ENCODE measurements at regions not wholly inside any gene's neighbourhood (a gene's known extent, or its start where the extent isn't known, plus 50 kb on each side); places are given as distances from the start of the nearest gene placed in this dataset.

DNA sequence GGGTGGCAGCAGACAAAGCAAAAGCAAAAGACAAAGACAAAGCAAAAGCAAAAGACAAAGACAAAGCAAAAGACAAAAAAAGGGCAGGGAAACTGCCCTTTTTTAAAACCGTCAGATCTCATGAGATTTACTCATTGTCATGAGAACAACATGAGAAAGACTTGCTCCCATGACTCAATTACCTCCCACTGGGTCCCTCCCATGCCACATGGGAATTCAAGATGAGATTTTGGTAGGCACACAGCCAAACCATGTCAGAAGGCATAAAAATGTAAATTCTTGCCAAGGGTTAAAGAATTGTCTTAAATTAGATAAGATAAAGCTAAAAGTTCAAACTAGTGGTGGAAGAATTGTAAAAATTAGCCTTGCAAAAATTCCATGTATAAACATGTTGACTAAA is 419.7 kb downstream of the TRAM1L1 start:
- ChIA-PET CTCF (no interaction called here), POLR2A (no interaction called here)
- Histone ChIP-seq H3K27me3 (ENCODE audit: control insufficient read depth, insufficient read depth, low read length) (no peaks in the 10 kb centered on the region), H3K4me3 (ENCODE audit: low read depth in 2 of 2, low read length in 2 of 2) (no peak overlapping the region), H3K4me1 (ENCODE audit: control insufficient read depth, insufficient read depth, low read length) (no peaks in the 10 kb centered on the region), H3K36me3 (ENCODE audit: control insufficient read depth, insufficient read depth, low read length) (no peaks in the 10 kb centered on the region), H3K27ac (ENCODE audit: low read length) (no peak overlapping the region), H3K9me3 (ENCODE audit: control insufficient read depth, insufficient read depth, low read depth, low read length) (no peaks in the 10 kb centered on the region)
- intact Hi-C loops (cut with micrococcal nuclease; ENCODE audit: unreplicated experiment) = no loop called here
- no peak for TF ChIP-seq TCF7L2 (IDR thresholded peaks at IDR 0.05; ENCODE audit: low read depth, low read length)
- TF ChIP-seq POLR2AphosphoS5 (IDR thresholded peaks at IDR 0.05; ENCODE audit: low read depth, low read length) = no peak
- TF ChIP-seq, protein P1, sequence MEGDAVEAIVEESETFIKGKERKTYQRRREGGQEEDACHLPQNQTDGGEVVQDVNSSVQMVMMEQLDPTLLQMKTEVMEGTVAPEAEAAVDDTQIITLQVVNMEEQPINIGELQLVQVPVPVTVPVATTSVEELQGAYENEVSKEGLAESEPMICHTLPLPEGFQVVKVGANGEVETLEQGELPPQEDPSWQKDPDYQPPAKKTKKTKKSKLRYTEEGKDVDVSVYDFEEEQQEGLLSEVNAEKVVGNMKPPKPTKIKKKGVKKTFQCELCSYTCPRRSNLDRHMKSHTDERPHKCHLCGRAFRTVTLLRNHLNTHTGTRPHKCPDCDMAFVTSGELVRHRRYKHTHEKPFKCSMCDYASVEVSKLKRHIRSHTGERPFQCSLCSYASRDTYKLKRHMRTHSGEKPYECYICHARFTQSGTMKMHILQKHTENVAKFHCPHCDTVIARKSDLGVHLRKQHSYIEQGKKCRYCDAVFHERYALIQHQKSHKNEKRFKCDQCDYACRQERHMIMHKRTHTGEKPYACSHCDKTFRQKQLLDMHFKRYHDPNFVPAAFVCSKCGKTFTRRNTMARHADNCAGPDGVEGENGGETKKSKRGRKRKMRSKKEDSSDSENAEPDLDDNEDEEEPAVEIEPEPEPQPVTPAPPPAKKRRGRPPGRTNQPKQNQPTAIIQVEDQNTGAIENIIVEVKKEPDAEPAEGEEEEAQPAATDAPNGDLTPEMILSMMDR (IDR thresholded peaks at IDR 0.05) = no peak
- no peak for TF ChIP-seq SIN3A (IDR thresholded peaks at IDR 0.05; ENCODE audit: borderline replicate concordance, insufficient read depth, low read depth, low read length)
- TF ChIP-seq, protein P2, sequence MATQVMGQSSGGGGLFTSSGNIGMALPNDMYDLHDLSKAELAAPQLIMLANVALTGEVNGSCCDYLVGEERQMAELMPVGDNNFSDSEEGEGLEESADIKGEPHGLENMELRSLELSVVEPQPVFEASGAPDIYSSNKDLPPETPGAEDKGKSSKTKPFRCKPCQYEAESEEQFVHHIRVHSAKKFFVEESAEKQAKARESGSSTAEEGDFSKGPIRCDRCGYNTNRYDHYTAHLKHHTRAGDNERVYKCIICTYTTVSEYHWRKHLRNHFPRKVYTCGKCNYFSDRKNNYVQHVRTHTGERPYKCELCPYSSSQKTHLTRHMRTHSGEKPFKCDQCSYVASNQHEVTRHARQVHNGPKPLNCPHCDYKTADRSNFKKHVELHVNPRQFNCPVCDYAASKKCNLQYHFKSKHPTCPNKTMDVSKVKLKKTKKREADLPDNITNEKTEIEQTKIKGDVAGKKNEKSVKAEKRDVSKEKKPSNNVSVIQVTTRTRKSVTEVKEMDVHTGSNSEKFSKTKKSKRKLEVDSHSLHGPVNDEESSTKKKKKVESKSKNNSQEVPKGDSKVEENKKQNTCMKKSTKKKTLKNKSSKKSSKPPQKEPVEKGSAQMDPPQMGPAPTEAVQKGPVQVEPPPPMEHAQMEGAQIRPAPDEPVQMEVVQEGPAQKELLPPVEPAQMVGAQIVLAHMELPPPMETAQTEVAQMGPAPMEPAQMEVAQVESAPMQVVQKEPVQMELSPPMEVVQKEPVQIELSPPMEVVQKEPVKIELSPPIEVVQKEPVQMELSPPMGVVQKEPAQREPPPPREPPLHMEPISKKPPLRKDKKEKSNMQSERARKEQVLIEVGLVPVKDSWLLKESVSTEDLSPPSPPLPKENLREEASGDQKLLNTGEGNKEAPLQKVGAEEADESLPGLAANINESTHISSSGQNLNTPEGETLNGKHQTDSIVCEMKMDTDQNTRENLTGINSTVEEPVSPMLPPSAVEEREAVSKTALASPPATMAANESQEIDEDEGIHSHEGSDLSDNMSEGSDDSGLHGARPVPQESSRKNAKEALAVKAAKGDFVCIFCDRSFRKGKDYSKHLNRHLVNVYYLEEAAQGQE (IDR thresholded peaks at IDR 0.05; ENCODE audit: insufficient read depth in 1 of 2, low read depth in 2 of 2, low read length in 1 of 2) = no peak
- ATAC-seq = no peak
- no TSS peak for BruUV-seq (replicated peaks)
- in situ Hi-C loops (cut with HindIII; ENCODE audit: low pct_unique_long_range_greater_than_20kb, low sequenced_read_pairs) = no loop called here
- no peak for DNase-seq (ENCODE audit: low read depth, low spot score)

DNA sequence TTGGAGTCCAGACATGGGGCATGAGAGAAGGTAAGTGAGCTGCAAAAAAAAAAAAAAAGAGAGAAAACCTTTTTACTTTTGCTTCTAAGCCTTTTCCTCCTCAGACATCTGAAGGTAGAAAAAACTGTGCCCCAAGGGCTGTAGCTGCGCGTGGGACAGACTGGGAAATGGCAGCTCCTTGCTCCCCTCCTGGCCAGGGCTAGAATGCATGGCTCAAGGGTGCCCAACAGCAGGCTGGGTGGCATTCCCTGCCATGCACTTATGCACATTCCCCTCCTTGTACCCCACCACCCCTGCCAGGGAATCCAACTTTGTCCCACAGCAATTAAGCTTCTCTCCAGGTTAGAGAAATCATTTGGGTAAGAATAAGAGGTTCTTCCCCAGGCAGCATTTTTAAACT is 421.2 kb downstream of the TRAM1L1 start:
- no peak for DNase-seq (ENCODE audit: low read depth, low spot score)
- Histone ChIP-seq H3K36me3 (ENCODE audit: control insufficient read depth, insufficient read depth, low read length) (no peaks in the 10 kb centered on the region), H3K27me3 (ENCODE audit: control insufficient read depth, insufficient read depth, low read length) (no peaks in the 10 kb centered on the region), H3K4me3 (ENCODE audit: low read depth in 2 of 2, low read length in 2 of 2) (no peak overlapping the region), H3K9me3 (ENCODE audit: control insufficient read depth, insufficient read depth, low read depth, low read length) (no peaks in the 10 kb centered on the region), H3K27ac (ENCODE audit: low read length) (no peak overlapping the region), H3K4me1 (ENCODE audit: control insufficient read depth, insufficient read depth, low read length) (no peaks in the 10 kb centered on the region)
- CTCF ChIA-PET = interaction anchor here (0.7 kb wide), 1 partner anchor 10 kb away, joined by 7 read pairs; no protein-coding TSS in a partner anchor
- POLR2A ChIA-PET = interaction anchor here (0.6 kb wide), 1 partner anchor 10 kb away, joined by 5 read pairs; no protein-coding TSS in a partner anchor
- BruUV-seq (replicated peaks) = no TSS peak
- ATAC-seq = no peak
- no peak for TF ChIP-seq TCF7L2 (IDR thresholded peaks at IDR 0.05; ENCODE audit: low read depth, low read length)
- TF ChIP-seq, protein P1 (IDR thresholded peaks at IDR 0.05) = no peak
- no peak for TF ChIP-seq SIN3A (IDR thresholded peaks at IDR 0.05; ENCODE audit: borderline replicate concordance, insufficient read depth, low read depth, low read length)
- TF ChIP-seq, protein P2 (IDR thresholded peaks at IDR 0.05; ENCODE audit: insufficient read depth in 1 of 2, low read depth in 2 of 2, low read length in 1 of 2) = no peak
- no peak for TF ChIP-seq POLR2AphosphoS5 (IDR thresholded peaks at IDR 0.05; ENCODE audit: low read depth, low read length)
- intact Hi-C loops (cut with micrococcal nuclease; ENCODE audit: unreplicated experiment) = no loop called here
- in situ Hi-C loops (cut with HindIII; ENCODE audit: low pct_unique_long_range_greater_than_20kb, low sequenced_read_pairs) = no loop called here
